SK-N-SH (cell line): ENCODE measurements at regions not wholly inside any gene's neighbourhood (a gene's known extent, or its start where the extent isn't known, plus 50 kb on each side); places are given as distances from the start of the nearest gene placed in this dataset.

ENCODE experiments used
- CTCF ChIA-PET: fragments of 300-600, 350-600 bp; formaldehyde crosslinking; extraction: SDS; loops from one replicate; lab custom pipeline; 2021; lab: Yijun Ruan, JAX
- POLR2A ChIA-PET: fragments of 350-600 bp; sonication (Branson Sonifier 250); formaldehyde crosslinking; extraction: SDS; loops from one replicate; lab custom pipeline; 2020; ENCODE audit warnings: antibody characterized with exemption, inconsistent platforms; lab: Yijun Ruan, JAX
- DNase-seq: peaks from one replicate; pipeline ENCODE4 v3.0.0; 2012
- H2AFZ ChIP-seq: fragments of 200-600 bp; sonication (generic); 2 replicates; pipeline ENCODE4 v1.8.1; 2016; ENCODE audit warnings: antibody characterized with exemption, mild to moderate bottlenecking, low read depth
- H3F3A ChIP-seq: fragments of 200-600 bp; sonication (generic); replicated peaks from 2 replicates; pipeline ENCODE3; 2016; ENCODE audit warnings: antibody characterized with exemption, mild to moderate bottlenecking; ENCODE audit not compliant: insufficient read depth
- H3K27ac ChIP-seq, 2 experiments: fragments of 200-500 bp in 1 of 2; fragments of 200-600 bp in 1 of 2; sonication (Bioruptor generic) in 1 of 2; sonication (generic), shearing (Covaris generic) in 1 of 2; 2 replicates each; pipeline versions ENCODE4 v1.5.1 to v1.6.1; 2014 to 2016; ENCODE audit warnings: low read depth in 2 of 2, inconsistent platforms in 1 of 2, low read length in 1 of 2, mild to moderate bottlenecking in 1 of 2, mixed read lengths in 1 of 2
- H3K27me3 ChIP-seq: fragments of 200-600 bp; sonication (generic), shearing (Covaris generic); 2 replicates; pipeline ENCODE4 v1.6.1; 2016; ENCODE audit warnings: mixed run types; ENCODE audit not compliant: insufficient read depth
- H3K36me3 ChIP-seq, 2 experiments: fragments of 200-500 bp in 1 of 2; fragments of 200-600 bp in 1 of 2; sonication (Bioruptor generic) in 1 of 2; sonication (generic) in 1 of 2; replicated peaks in 1 of 2; 2 replicates each; pipeline versions ENCODE3 to v1.5.1; 2014 to 2016; ENCODE audit warnings: low read length in 1 of 2, mild to moderate bottlenecking in 1 of 2; ENCODE audit not compliant: insufficient read depth in 2 of 2, control insufficient read depth in 1 of 2
- H3K4me1 ChIP-seq, 2 experiments: fragments of 200-500 bp in 1 of 2; fragments of 200-600 bp in 1 of 2; sonication (Bioruptor generic) in 1 of 2; sonication (generic), shearing (Covaris generic) in 1 of 2; 2 replicates each; pipeline versions ENCODE4 v1.5.1 to v1.6.1; 2014 to 2016; ENCODE audit warnings: low read depth in 1 of 2, low read length in 1 of 2, mixed run types in 1 of 2; ENCODE audit not compliant: insufficient read depth in 2 of 2, control insufficient read depth in 1 of 2
- H3K4me2 ChIP-seq: fragments of 200-600 bp; sonication (generic), shearing (Covaris generic); 2 replicates; pipeline ENCODE4 v1.6.1; 2017; ENCODE audit warnings: mixed run types
- H3K4me3 ChIP-seq, 2 experiments: fragments of 200-500 bp in 1 of 2; fragments of 200-600 bp in 1 of 2; sonication (Bioruptor generic) in 1 of 2; sonication (generic), shearing (Covaris generic) in 1 of 2; 2 replicates each; pipeline versions ENCODE4 v1.5.1 to v1.8.1; 2014 to 2016; ENCODE audit warnings: low read depth in 2 of 2, inconsistent platforms in 1 of 2, low read length in 1 of 2, mild to moderate bottlenecking in 1 of 2, mixed read lengths in 1 of 2, moderate library complexity in 1 of 2
- H3K79me2 ChIP-seq: fragments of 200-600 bp; sonication (generic); 2 replicates; pipeline ENCODE4 v1.8.1; 2017; ENCODE audit warnings: mild to moderate bottlenecking; ENCODE audit not compliant: insufficient read depth
- H3K9ac ChIP-seq: fragments of 200-600 bp; sonication (generic); 2 replicates; pipeline ENCODE4 v1.6.1; 2017; ENCODE audit warnings: mixed run types
- H3K9me2 ChIP-seq: fragments of 200-600 bp; sonication (generic); 2 replicates; pipeline ENCODE4 v1.6.1; 2017; ENCODE audit warnings: mixed run types
- H3K9me3 ChIP-seq: fragments of 200-600 bp; sonication (generic); 2 replicates; pipeline ENCODE4 v1.6.1; 2017; ENCODE audit warnings: mixed run types, mild to moderate bottlenecking, moderate library complexity
- H4K20me1 ChIP-seq: fragments of 200-600 bp; sonication (generic); 2 replicates; pipeline ENCODE4 v1.6.1; 2017; ENCODE audit warnings: mild to moderate bottlenecking, mixed run types; ENCODE audit not compliant: insufficient read depth
- FOXJ3 ChIP-seq: sonication (generic); formaldehyde crosslinking; IDR thresholded peaks from 2 replicates; pipeline ENCODE4 v1.5.1; 2020; ENCODE audit warnings: mild to moderate bottlenecking, missing genetic modification reagents
- FOXM1 ChIP-seq: IDR thresholded peaks from 2 replicates; pipeline ENCODE4 v1.4.0; 2012; ENCODE audit warnings: low read depth, mild to moderate bottlenecking
- GABPA ChIP-seq: IDR thresholded peaks from 2 replicates; pipeline ENCODE4 v1.4.0; 2012; ENCODE audit warnings: low read depth, mild to moderate bottlenecking
- NFIC ChIP-seq: IDR thresholded peaks from 2 replicates; pipeline ENCODE4 v1.4.0; 2012; ENCODE audit warnings: borderline replicate concordance
- RAD21 ChIP-seq: IDR thresholded peaks from 2 replicates; pipeline ENCODE4 v1.6.1; 2012; ENCODE audit warnings: mild to moderate bottlenecking, low read length
- REST ChIP-seq: IDR thresholded peaks from 2 replicates; pipeline ENCODE4 v1.6.1; 2012; ENCODE audit warnings: mild to moderate bottlenecking, low read depth, low read length, moderate library complexity
- SIN3A ChIP-seq: IDR thresholded peaks from 2 replicates; pipeline ENCODE4 v1.6.1; 2012; ENCODE audit warnings: low read depth, mild to moderate bottlenecking, low read length, moderate library complexity, borderline replicate concordance
- TAF1 ChIP-seq: IDR thresholded peaks from 2 replicates; pipeline ENCODE4 v1.6.1; 2012; ENCODE audit warnings: low read depth, mild to moderate bottlenecking, low read length, moderate library complexity, borderline replicate concordance
- TCF12 ChIP-seq: IDR thresholded peaks from 2 replicates; pipeline ENCODE4 v1.4.0; 2012
- TEAD4 ChIP-seq: IDR thresholded peaks from 2 replicates; pipeline ENCODE4 v1.4.0; 2012; ENCODE audit warnings: mild to moderate bottlenecking, borderline replicate concordance; ENCODE audit not compliant: insufficient read depth
- USF2 ChIP-seq: fragments of 150-350 bp; IDR thresholded peaks from 2 replicates; pipeline ENCODE4 v1.6.1; 2017; ENCODE audit warnings: antibody characterized with exemption, low read length, low read depth, borderline replicate concordance
- ZBTB33 ChIP-seq: IDR thresholded peaks from 2 replicates; pipeline ENCODE4 v1.4.0; 2012; ENCODE audit warnings: low read depth, borderline replicate concordance
- WGBS: methylation state at CpG from one replicate; pipeline ENCODE4 v1.1.6; 2017; ENCODE audit warnings: low lambda C conversion rate; 5-methylcytosine and 5-hydroxymethylcytosine counted together
- TF ChIP-seq, protein P1 (sequence below): IDR thresholded peaks from 2 replicates; pipeline ENCODE4 v1.4.0; 2012; ENCODE audit warnings: low read depth

GRCh38 chr5:125421006-125421405 is 674.6 kb upstream of the ZNF608 start:
- no peaks in the 10 kb centered on the region for H3K79me2 ChIP-seq
- no peak for TF ChIP-seq TAF1
- H4K20me1 ChIP-seq, result no peaks in the 10 kb centered on the region
- ChIA-PET CTCF (interaction anchor here (1.9 kb wide), 1 partner anchor 7 kb away, joined by 7 read pairs; no protein-coding TSS in a partner anchor), POLR2A (no interaction called here)
- no peak overlapping the region for H3K4me3 ChIP-seq
- no peak overlapping the region for H3K9ac ChIP-seq
- H3K36me3 ChIP-seq, result no peaks in the 10 kb centered on the region
- H3K4me2 ChIP-seq, result no peak overlapping the region
- no peaks in the 10 kb centered on the region for H3K27me3 ChIP-seq
- 94% methylated on average over 2 of the region's 2 CpGs for WGBS
- peaks cover 0 to 12% of the 10 kb centered on the region in 2 experiments; a peak in 2 of 4 replicates for H3K4me1 ChIP-seq
- H3K27ac ChIP-seq, result no peak overlapping the region
- no peaks in the 10 kb centered on the region for H3K9me2 ChIP-seq
- H3K9me3 ChIP-seq, result no peaks in the 10 kb centered on the region
- H2AFZ ChIP-seq, result no peak overlapping the region
- no peak for DNase-seq
- no peaks in the 10 kb centered on the region for H3F3A ChIP-seq

DNA sequence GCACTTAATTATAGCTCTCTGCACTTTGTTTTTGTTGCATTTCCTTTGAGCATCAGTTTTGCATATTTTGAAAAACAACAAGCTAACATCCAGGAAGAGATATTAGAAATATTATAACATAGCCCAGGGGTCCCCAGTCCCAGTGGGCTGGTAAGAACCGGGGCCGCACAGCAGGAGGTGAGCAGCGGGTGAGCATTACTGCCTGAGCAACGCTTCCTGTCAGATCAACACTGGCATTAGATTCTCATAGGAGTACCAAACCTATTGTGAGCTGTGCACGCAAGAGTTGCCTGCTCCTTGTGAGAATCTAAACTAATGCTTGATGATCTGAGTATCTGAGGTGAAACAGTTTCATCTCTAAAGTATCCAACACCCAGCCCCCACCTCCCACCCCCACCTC is 675.9 kb upstream of the ZNF608 start:
- no peak for DNase-seq
- H3K27me3 ChIP-seq, result no peaks in the 10 kb centered on the region
- no peaks in the 10 kb centered on the region for H3F3A ChIP-seq
- no peaks in the 10 kb centered on the region for H3K79me2 ChIP-seq
- H2AFZ ChIP-seq, result no peak overlapping the region
- no peaks in the 10 kb centered on the region for H3K36me3 ChIP-seq
- H3K4me2 ChIP-seq, result no peak overlapping the region
- TF ChIP-seq, protein P1, sequence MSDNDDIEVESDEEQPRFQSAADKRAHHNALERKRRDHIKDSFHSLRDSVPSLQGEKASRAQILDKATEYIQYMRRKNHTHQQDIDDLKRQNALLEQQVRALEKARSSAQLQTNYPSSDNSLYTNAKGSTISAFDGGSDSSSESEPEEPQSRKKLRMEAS, result no peak
- no peak for TF ChIP-seq ZBTB33
- TF ChIP-seq NFIC, result no peak
- TF ChIP-seq GABPA, result no peak
- no peak for TF ChIP-seq REST
- TF ChIP-seq USF2, result no peak
- no peak for TF ChIP-seq TEAD4
- TF ChIP-seq RAD21, result no peak
- TF ChIP-seq TAF1, result no peak
- no peak for TF ChIP-seq FOXM1
- no peak for TF ChIP-seq SIN3A
- no peak for TF ChIP-seq TCF12
- TF ChIP-seq FOXJ3 (CRISPR knock-in tag), result no peak
- TF ChIP-seq, all 33 proteins: peak for 0
- H3K9me3 ChIP-seq, result no peaks in the 10 kb centered on the region
- WGBS, result 94% methylated on average over 5 of the region's 5 CpGs
- H3K4me1 ChIP-seq, result peaks cover 0 to 12% of the 10 kb centered on the region in 2 experiments; a peak in 2 of 4 replicates
- H3K9ac ChIP-seq, result no peak overlapping the region
- no peaks in the 10 kb centered on the region for H4K20me1 ChIP-seq
- ChIA-PET POLR2A (no interaction called here), CTCF (interaction anchor here (1.9 kb wide), 1 partner anchor 9 kb away, joined by 7 read pairs; no protein-coding TSS in a partner anchor)
- no peak overlapping the region for H3K27ac ChIP-seq
- no peak overlapping the region for H3K4me3 ChIP-seq
- H3K9me2 ChIP-seq, result no peaks in the 10 kb centered on the region
